G401 (cell line): ENCODE measurements at regions not wholly inside any gene's neighbourhood (a gene's known extent, or its start where the extent isn't known, plus 50 kb on each side); places are given as distances from the start of the nearest gene placed in this dataset.
"Not testable (repeated sequence)": the region's sequence is repeated elsewhere in the genome, so short reads cannot be mapped to it uniquely, and the experiment has no call there.

Experiments
- DNase-seq: peaks from one replicate; pipeline ENCODE4 v3.0.0-alpha.2; 2015; ENCODE audit warnings: low spot score
- in situ Hi-C: cut with HindIII; loops from 2 replicates; pipeline ENCODE4 v1.10.0; 2016; ENCODE audit warnings: low sequenced_read_pairs, mixed read lengths

DNA sequence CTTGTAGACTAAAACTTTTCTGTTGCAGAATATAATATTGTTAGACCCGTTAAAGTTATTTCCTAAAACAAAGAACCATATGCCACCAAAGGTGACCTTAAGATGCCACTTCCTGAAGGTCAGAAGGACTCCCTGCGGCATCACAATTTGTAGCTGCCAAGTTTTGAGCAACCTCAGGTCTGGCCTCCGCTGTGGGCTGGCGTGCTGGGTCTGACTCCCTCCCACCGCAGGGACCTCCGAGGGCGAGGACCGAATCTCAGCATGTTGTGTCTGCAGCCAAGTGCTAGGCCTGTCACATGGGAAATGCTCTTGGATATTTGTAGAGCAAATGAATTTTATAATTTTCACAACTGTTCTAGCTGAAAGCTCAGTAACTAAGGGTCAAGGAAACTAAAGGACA, 285.9 kb downstream of the NDUFA10 start:
- no peak for DNase-seq
- in situ Hi-C loops, result no loop called here

DNA sequence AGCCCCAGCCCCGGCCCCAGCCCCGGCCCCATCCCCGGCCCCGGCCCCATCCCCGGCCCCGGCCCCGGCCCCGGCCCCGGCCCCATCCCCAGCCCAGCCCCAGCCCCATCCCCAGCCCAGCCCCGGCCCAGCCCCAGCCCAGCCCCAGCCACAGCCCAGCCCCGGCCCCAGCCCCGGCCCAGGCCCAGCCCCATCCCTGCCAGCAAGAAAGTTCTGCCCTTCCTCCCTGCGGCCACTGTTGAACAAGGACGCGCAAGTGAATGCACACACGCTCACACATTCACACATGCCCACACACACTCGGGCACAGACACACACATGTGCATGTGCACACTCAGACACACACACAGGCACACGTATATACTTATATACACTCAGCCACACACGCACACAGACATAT, 287.0 kb downstream of the NDUFA10 start:
- DNase-seq, result no peak
- in situ Hi-C loops, result no loop called here

DNA sequence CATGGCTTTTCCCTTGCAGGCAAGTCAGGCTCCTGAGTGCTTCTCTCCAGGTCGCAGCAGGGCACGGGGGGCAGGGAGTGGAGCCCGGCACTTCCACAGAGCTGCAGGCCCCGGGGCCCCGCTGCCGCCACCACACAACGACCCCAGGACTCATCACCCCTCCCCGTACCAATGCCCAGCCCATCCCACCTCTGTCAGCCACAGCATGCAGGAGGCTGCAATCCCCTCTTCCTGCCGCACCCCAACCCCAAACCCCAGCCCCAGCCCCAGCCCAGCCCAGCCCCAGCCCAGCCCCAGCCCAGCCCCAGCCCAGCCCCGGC, 288.0 kb downstream of the NDUFA10 start:
- no peak for DNase-seq
- in situ Hi-C loops, result no loop called here

DNA sequence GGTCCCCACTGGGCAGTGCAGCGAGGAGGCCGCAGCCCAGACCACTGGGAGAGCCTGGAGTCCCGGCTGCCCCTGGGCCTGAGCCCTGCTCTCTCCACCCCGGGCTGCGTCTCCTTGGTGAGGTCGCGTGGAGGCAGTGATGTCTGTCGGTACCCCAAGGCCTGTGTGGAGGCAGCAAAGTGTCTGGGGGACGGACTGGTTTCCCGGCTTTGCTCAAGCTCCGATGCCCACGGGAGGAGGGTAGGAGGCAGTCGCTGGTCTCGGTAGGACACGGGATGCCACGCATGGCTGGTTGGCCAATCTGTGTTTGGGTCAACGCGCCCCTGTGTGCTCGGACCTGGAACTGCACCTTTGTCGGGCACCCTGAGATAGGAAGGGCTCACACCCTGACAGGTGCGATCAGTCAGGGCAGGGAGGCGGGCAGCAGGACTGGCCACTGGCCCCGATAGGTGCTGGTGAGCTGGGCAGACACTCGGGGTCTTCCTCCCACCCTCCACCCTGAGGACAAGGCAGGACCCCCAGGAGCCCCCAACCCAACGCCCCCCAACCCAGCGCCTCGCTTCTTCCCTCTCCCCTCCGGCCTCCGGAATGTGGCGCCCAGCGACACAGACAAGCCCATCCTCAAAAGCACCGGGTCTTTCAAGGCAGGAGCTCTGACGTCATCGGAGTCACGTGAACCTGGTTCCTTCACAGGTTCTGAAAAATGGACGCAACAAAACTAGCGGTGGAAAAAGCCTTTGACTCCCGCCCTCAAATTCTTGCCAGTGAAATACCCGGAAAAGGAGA, 288.6 kb downstream of the NDUFA10 start:
- DNase-seq, result no peak
- in situ Hi-C loops, result no loop called here

DNA sequence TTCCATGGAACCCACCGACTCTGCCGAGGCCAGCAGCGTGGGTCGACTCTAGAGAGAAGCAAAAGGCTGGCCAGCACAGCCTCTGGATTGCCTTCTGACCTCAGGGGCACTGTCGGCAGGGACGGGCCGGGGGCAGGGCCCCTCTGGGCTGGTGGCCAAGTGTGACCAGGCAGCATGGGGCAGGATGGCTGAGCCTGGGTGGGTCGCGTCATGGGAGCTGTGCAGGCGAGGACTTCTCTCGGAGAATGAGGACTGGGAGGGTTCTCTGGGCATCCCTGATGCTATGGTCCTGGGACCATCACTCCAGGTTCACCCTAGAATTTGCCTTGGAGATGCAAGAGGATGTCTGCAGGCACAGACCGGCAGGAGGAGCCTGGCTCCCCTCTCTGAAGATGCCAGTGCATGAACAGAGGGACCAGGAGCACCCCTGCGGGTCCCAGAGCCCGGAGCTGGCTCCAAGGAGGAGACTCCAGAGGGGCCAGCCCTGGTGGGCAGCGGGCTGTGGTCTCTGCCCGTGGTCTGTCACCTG, 289.2 kb downstream of the NDUFA10 start:
- in situ Hi-C loops, result no loop called here
- no peak for DNase-seq

DNA sequence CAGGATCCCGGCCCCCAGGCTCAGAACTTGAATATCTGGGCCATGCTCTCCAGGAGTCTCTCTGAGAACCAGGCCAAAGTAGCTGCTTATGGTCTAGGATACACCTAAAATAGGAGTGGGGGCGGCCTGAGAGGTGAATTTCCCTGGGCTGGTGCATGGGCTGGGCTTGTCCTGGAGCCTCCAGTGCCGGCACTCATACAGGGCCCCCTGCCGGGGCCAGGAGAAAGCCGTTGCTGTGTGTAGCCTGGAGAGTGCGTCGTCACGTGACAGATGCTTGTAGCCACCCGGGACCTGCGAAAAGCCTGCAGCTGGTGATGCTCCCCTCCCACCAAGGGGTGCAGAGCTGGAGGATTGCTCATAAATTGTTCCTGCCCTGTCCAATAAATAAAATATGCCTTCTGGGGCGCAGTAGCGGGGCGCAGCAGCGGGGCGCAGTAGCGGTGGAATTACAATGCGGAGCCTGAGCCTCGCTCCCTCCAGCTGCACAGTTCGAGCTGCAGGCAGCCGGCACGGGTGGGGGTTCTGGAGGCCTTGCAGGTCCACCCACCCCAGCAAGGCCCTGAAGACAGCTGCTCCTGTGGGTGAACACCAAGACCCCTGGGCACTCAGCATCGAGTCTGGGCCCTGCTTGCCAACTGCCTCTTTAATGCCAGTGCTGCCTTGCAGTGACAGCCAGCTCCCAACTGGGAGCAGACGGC, 289.9 kb downstream of the NDUFA10 start:
- no peak for DNase-seq
- in situ Hi-C loops, result no loop called here

DNA sequence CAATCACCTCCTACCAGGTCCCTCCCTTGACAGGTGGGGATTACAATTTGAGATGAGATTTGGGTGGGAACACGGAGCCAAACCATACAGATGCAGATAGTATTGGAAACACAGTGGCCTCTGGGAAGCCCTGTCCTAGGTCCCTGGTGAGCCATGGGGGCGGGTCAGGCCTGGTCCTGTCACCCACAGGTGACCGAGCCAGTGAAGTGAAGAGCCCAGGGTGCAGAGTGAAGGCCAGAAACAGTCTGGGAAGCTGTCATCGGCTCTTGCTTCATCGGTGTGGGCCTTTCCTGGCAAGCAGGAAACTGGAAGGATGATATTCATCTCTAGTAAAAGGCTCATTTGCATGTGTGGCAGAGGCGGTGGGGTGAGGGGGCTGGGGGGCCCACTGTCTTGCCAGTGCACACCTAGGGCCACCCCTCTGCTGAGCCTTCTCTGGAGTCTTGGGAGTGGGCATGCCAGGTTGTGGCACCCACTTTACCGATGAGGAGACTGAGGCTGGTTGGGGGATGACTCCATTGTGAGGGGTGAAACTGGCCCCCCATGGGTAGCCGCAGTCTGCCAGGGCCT, 290.6 kb downstream of the NDUFA10 start:
- in situ Hi-C loops, result no loop called here
- DNase-seq, result no peak

DNA sequence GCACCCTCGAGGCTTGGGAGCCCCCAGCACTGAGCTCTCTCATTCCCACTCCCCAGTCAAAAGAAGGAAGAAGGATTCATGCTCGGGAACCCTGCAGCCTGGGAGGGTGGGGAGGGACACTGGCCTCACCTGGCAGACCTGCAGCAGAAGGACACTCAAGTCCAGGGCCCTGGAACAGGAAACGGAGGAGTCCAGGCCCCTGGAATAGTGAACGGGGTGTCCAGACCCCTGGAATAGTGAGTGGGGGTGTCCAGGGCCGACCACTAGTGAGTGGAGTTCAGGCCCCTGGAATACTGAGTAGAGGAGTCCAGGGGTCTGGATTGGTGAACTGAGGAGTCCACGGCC, 292.5 kb downstream of the NDUFA10 start:
- DNase-seq, result no peak
- in situ Hi-C loops, result no loop called here

DNA sequence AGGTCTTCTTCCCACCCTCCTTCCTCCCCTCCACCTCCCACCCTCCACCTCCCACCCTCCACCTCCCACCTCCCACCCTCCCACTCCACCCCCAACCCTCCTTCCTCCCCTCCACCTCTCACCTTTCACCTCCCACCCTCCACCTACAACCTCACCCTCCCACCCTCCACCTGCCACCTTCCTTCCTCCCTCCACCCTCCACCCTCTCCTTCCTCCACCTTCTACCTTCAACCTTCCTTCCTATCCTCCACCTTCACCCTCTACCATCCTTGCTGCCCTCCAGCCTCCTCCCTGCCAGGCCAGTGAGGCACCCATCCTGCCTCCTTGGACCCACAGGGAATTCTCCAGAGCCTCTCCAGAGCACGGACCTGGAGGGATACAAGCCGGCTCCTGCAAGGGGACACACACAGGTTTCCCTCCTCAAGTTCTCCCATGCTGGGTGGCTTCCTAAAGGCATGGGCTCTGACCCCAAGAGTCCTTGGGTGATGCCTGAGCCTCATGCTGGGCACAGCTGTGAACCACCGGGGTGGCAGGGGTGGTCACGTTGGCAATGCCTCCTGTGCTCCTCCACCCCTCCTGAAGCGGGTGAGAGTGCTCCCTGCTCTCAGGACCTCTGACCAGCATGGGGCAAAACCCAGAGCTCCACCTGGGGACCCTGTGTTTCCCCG, 293.0 kb downstream of the NDUFA10 start:
- no peak for DNase-seq
- in situ Hi-C loops, result no loop called here

DNA sequence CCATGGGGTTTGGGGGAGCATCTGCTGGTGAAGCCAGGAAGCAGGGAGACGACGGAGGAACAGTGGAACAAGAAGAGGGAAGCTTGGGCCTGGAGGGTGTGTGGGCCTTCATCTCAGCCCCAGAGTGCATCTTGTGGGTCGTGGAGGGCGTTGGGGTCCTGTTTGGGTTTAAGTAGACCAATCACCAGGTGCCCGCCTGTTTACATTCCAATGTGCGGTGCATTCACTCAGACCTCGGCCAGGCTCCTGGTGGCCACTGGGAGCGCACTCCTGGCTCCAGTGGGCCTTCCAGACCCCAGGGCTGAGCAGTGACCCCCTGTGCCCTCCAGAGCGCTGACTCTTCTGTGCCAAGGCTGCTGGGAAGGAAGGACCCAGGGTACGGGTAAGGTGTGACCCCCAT, 293.7 kb downstream of the NDUFA10 start:
- in situ Hi-C loops, result no loop called here
- no peak for DNase-seq

DNA sequence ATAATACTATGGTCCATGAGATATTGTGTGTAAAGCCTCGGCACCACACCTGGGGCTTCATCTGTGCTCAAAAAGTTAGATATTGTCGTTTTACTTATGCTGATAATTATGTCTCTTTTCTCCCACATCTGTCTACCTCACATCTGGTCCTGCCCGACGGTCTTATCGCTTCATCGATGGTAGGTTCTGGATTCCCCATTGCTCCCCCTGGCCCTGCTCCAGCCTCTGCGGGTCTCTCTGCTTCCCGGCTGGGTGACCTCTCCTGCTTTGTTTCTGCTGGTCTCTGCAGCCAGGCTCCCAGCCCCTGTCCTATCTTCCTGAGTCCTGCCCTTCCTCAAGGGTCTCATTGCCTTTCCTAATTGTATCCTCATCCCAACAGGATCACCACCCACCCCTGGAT, 294.2 kb downstream of the NDUFA10 start:
- no peak for DNase-seq

DNA sequence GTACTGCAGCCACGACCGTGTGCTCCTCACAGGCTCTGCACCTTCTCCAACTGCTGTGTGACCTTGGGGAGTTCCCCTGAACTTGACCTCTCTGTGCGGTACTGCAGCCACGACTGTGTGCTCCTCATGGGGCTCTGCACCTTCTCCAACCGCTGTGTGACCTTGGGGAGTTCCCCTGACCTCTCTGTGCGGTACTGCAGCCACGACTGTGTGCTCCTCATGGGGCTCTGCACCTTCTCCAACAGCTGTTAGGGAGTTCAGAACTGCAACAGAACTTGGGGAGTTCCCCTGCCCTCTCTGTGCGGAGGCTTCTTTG, 294.6 kb downstream of the NDUFA10 start:
- in situ Hi-C loops, DNase-seq: not testable (repeated sequence)

More for the DNA sequence above, 294.2 kb downstream of the NDUFA10 start:
- in situ Hi-C loops, result no loop called here

DNA sequence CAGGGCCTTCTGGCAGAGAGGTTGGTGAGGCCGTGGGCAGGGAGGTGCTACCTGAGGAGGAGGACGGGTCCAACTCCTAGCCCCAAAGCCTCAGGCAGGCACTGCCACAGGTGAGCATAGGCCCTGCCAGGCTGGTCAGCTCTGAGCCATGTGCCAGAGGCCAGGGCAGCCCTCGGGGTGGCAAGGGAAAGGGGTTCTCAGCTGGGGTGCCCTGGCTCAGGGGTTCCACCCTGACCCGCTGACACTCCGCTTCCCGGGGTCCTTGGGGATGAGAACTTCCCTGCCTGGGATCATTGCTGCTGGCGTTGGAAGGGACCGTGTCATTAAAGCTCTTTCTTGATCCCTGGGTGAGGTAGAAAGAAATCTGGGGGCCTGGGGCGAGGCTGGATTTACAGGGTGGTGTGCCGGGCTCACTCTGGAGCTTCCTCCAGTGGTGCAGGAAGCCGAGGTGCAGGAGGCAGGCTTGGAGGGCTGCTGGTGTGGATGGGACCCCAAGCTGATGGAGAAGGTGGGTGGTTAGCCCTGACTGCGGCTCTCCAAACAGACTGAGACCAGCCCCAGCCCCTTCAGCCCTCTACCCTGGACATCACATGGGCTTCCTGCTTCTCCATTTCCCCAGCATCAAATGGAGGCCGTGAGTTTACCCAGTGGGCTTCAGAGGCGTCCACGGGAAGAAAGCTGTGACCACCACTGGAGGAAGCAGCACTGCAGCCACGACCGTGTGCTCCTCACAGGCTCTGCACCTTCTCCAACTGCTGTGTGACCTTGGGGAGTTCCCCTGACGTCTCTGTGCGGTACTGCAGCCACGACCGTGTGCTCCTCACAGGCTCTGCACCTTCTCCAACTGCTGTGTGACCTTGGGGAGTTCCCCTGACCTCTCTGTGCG, 295.2 kb downstream of the NDUFA10 start:
- in situ Hi-C loops, result no loop called here
- DNase-seq, result no peak

DNA sequence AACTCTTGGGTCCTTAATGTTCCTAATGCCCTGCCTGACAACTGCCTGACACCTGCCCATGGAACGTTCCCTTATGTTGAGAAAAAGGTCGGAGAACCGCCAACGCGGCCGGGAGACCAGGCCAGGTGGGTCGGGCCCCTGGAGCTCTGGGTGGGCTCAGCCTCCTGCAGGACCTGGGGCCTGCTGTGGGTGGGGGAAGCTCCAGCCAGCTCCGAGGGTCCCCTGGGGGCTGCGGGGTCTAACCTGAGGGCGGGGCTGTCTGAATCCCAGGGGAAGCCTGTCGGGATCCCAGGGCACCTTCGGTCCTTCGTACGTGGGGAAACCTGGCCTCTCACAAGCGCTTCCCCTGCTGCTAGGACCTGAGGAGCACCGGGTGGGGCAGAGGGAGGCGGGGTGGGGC, 296.0 kb downstream of the NDUFA10 start:
- no peak for DNase-seq
- in situ Hi-C loops, result no loop called here

DNA sequence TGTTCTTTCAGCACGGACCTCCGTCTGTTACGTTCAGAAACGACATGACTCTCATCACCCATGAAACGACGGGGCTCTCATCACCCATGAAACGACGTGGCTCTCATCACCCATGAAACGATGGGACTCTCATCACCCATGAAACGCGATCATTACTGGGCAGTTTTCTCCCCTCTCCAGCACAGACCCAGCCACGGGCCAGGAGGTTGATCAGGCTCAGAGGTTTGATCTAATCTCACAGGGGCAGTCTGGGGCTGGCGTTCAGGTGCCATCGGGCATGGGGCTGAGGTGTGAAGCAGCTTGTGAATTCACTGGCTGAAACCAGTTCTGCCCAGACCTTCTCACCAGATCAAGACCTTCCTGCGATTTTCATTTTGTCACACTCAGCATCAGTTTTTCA, 296.4 kb downstream of the NDUFA10 start:
- DNase-seq, result no peak
- in situ Hi-C loops, result no loop called here

DNA sequence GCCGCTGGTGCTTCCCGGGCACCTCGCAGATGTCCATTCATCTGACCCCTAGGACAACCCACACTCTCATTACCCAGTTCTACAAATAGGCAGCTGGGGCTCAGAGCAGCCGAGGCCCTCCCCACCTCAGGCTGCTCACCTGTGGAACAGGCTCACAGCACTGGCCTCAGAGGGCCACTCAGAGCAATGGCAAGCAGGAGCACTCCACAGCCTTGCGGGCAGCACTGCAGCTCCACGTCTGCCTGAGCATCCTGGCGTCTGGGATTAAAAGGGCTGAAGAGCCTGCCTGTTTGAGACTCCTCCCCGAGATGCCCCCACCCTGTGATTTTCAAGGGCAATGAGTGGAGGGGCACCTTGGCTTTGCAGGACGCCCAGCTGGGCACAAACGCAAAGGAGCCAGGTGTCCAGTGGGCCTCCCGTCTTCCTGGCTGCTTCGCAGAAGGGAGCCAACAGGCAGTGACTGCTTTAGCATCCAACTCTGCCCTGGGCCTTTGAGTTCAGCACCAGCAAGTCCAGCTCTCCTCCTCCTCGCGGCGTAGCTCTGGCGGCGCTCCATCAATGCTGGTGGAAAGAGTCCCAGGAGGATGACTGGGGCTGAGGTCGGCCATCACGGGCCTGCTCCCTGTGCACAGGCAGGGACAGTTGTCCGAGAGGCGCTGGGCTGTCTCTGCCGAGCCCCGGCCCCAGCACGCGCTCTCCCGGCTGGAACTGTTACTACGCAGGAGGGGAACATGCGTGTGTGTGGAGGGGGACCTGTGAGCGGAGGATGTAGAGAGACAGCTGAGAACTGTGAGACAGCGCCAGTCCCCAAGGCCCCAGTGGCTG, 297.2 kb downstream of the NDUFA10 start:
- in situ Hi-C loops, result no loop called here
- DNase-seq, result peak; percentile 35

DNA sequence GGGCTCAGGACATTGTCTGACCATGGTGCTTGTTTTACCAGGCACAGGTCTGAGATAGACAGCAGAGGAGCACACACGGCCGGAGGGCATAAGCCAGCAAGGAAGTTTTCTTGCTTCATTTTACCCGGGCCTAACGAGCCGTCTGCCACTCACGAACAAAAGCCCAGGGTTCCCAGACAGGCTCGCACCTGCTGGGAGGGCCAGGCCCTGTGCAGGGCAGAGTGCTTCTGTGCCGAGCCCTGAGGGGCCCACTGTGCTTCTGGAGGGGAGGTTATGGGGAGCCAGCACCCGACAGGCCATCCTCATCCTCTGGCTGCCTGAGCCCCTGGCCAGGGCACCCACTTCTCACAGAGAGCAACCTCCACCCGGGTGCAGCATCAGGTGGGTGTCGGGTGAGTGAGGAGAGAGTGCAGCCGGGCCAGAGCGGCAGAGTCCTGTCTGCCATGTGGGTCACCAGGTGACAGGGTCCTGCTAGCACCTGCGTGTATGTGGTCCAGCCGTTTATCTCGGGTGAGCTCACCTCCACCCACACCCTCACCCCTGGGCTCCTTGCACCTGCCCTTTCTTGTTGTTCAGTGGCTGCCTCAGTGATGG, 297.9 kb downstream of the NDUFA10 start:
- DNase-seq, result no peak

DNA sequence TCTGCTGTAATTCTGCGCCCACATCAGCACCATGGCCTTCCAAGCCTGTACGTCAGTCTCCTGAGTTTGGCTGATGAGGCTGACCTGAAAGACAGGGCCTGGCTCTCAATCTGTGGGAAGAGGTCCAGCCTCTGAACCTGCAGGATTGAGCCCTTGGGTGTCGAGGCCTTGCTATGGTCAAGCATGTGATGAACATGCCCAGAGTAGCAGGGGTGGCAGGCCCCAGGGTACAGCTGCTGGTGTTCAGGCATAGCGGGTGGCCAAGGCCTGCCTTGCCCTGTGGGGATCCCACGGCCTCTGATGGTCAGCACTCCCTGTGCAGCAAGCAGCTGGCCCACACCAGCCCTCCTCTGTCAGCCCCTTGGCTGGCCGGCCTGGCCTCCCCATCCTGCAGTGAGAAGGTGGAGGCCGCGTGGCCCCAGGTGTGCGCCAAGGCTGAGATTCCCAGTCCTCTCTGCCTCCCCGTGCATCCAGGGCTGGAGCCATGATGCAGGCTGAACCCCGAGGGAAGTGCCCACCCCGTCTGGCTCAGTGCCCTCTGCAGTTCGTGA, 298.4 kb downstream of the NDUFA10 start:
- in situ Hi-C loops, result no loop called here
- DNase-seq, result no peak

More for the DNA sequence above, 297.9 kb downstream of the NDUFA10 start:
- in situ Hi-C loops, result no loop called here
